ENCODE measurements at regions not wholly inside any gene's neighbourhood (a gene's known extent, or its start where the extent isn't known, plus 50 kb on each side); places are given as distances from the start of the nearest gene placed in this dataset.

GRCh38 chr2:163466331-163467250 is 269.2 kb downstream of the FIGN start:
- DNase-seq: no peak
- H3K4me3 ChIP-seq (ENCODE audit: low read length): no peak overlapping the region
- peaks cover 3% of the 10 kb centered on the region for H3K27me3 Mint-ChIP-seq (ENCODE audit: insufficient read depth)
- H3K27ac ChIP-seq (ENCODE audit: low read depth, low read length): no peak overlapping the region
- no peaks in the 10 kb centered on the region for H3K9me3 Mint-ChIP-seq
- TF ChIP-seq CTCF (conservative IDR thresholded peaks at IDR 0.05): no peak
- H3K9me3 ChIP-seq (ENCODE audit: control insufficient read depth, low read length): no peaks in the 10 kb centered on the region
- no peaks in the 10 kb centered on the region for H3K36me3 ChIP-seq (ENCODE audit: control insufficient read depth, insufficient read depth, low read length)
- H3K4me3 Mint-ChIP-seq: no peak overlapping the region
- H3K27ac Mint-ChIP-seq: no peak overlapping the region
- no peaks in the 10 kb centered on the region for H3K36me3 Mint-ChIP-seq (ENCODE audit: low read depth)
- peaks cover 6% of the 10 kb centered on the region for H3K4me1 ChIP-seq (ENCODE audit: control insufficient read depth, insufficient read depth, low read length)
- 85 to 95% methylated on average over 4 to 11 of the region's 11 CpGs for whole genome bisulfite sequencing, 2 experiments (ENCODE audit: insufficient coverage in 1 of 2, insufficient read length in 1 of 2)
- peaks cover 11% of the 10 kb centered on the region for H3K4me1 Mint-ChIP-seq
- no peaks in the 10 kb centered on the region for H3K27me3 ChIP-seq (ENCODE audit: control insufficient read depth, insufficient read depth, low read length, poor library complexity, severe bottlenecking)
- no peak overlapping the region for H3K9ac ChIP-seq (ENCODE audit: extremely low read depth, low read length, poor library complexity, severe bottlenecking)

- H3K9ac ChIP-seq (ENCODE audit: extremely low read depth, low read length, poor library complexity, severe bottlenecking): no peak overlapping the region
- H3K36me3 ChIP-seq (ENCODE audit: control insufficient read depth, insufficient read depth, low read length): no peaks in the 10 kb centered on the region
- no peak overlapping the region for H3K27ac ChIP-seq (ENCODE audit: low read depth, low read length)
- H3K9me3 ChIP-seq (ENCODE audit: control insufficient read depth, low read length): no peaks in the 10 kb centered on the region
- TF ChIP-seq CTCF (conservative IDR thresholded peaks at IDR 0.05): no peak
- H3K27me3 ChIP-seq (ENCODE audit: control insufficient read depth, insufficient read depth, low read length, poor library complexity, severe bottlenecking): no peaks in the 10 kb centered on the region
- Mint-ChIP-seq H3K4me3 (no peak overlapping the region), H3K9me3 (no peaks in the 10 kb centered on the region), H3K36me3 (ENCODE audit: low read depth) (no peaks in the 10 kb centered on the region), H3K4me1 (peaks cover 11% of the 10 kb centered on the region), H3K27me3 (ENCODE audit: insufficient read depth) (peaks cover 3% of the 10 kb centered on the region), H3K27ac (no peak overlapping the region)
- peaks cover 6% of the 10 kb centered on the region for H3K4me1 ChIP-seq (ENCODE audit: control insufficient read depth, insufficient read depth, low read length)
- no peak for DNase-seq
- WGBS, 2 experiments (ENCODE audit: insufficient coverage in 1 of 2, insufficient read length in 1 of 2): 96 to 100% methylated on average over 1 to 2 of the region's 2 CpGs
- no peak overlapping the region for H3K4me3 ChIP-seq (ENCODE audit: low read length)
Observed at GRCh38 chr2:163465440-163465839, 270.4 kb downstream of the FIGN start.

- no peaks in the 10 kb centered on the region for H3K36me3 ChIP-seq (ENCODE audit: control insufficient read depth, insufficient read depth, low read length)
- no peak overlapping the region for H3K27ac Mint-ChIP-seq
- H3K36me3 Mint-ChIP-seq (ENCODE audit: low read depth): no peaks in the 10 kb centered on the region
- DNase-seq: no peak
- no peaks in the 10 kb centered on the region for H3K9me3 Mint-ChIP-seq
- no peaks in the 10 kb centered on the region for H3K9me3 ChIP-seq (ENCODE audit: control insufficient read depth, low read length)
- H3K27me3 ChIP-seq (ENCODE audit: control insufficient read depth, insufficient read depth, low read length, poor library complexity, severe bottlenecking): no peaks in the 10 kb centered on the region
- peaks cover 3% of the 10 kb centered on the region for H3K27me3 Mint-ChIP-seq (ENCODE audit: insufficient read depth)
- H3K4me1 Mint-ChIP-seq: no peaks in the 10 kb centered on the region
- H3K27ac ChIP-seq (ENCODE audit: low read depth, low read length): no peak overlapping the region
- no peak overlapping the region for H3K4me3 Mint-ChIP-seq
- H3K9ac ChIP-seq (ENCODE audit: extremely low read depth, low read length, poor library complexity, severe bottlenecking): no peak overlapping the region
- TF ChIP-seq CTCF (conservative IDR thresholded peaks at IDR 0.05): no peak
- no peak overlapping the region for H3K4me3 ChIP-seq (ENCODE audit: low read length)
- H3K4me1 ChIP-seq (ENCODE audit: control insufficient read depth, insufficient read depth, low read length): no peaks in the 10 kb centered on the region
- 97 to 100% methylated on average over 3 of the region's 3 CpGs for WGBS, 2 experiments (ENCODE audit: insufficient coverage in 1 of 2, insufficient read length in 1 of 2)
Observed at GRCh38 chr2:163463411-163463810, 272.4 kb downstream of the FIGN start.

All from endodermal cell (in vitro differentiated cells).